HG02870 (cell line): ENCODE measurements at regions not wholly inside any gene's neighbourhood (a gene's known extent, or its start where the extent isn't known, plus 50 kb on each side); places are given as distances from the start of the nearest gene placed in this dataset.
A peak's percentile ranks its signal among the peaks of the same experiment; 100 is the strongest.
"Not testable (repeated sequence)": the region's sequence is repeated elsewhere in the genome, so short reads cannot be mapped to it uniquely, and the experiment has no call there.

Experiments
- ATAC-seq: cut with Tn5 transposase; IDR thresholded peaks from one replicate; pipeline ENCODE4 v1.9.1; 2021; ENCODE audit warnings: mild to moderate bottlenecking, moderate library complexity; ENCODE audit not compliant: unreplicated experiment

- peak; percentile 56 for ATAC-seq
Observed at GRCh38 chr12:84507956-84508850, 404.4 kb downstream of the SLC6A15 start.

DNA sequence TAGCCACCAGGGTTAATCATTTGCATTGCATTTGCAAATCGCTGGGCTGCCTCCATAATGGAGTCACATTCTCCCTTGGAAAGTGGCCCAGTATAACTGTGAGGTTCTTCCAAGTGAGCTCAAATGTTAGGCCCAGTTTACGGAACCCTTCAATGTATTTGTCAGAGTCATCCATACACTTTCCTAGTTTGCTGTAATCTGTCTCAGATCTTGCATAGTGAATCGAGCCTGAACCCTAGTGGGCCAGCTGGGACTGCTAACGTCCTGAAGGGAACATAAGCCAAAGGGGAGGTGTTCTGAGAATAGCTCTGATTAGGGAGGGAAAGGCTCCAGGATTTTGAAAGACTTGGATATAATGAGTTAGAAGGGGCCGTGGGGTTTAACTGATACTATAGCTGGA is 406.3 kb downstream of the SLC6A15 start:
- ATAC-seq: no peak

GRCh38 chr12:84502907-84503787 is 409.5 kb downstream of the SLC6A15 start:
- peak; percentile 76 for ATAC-seq

DNA sequence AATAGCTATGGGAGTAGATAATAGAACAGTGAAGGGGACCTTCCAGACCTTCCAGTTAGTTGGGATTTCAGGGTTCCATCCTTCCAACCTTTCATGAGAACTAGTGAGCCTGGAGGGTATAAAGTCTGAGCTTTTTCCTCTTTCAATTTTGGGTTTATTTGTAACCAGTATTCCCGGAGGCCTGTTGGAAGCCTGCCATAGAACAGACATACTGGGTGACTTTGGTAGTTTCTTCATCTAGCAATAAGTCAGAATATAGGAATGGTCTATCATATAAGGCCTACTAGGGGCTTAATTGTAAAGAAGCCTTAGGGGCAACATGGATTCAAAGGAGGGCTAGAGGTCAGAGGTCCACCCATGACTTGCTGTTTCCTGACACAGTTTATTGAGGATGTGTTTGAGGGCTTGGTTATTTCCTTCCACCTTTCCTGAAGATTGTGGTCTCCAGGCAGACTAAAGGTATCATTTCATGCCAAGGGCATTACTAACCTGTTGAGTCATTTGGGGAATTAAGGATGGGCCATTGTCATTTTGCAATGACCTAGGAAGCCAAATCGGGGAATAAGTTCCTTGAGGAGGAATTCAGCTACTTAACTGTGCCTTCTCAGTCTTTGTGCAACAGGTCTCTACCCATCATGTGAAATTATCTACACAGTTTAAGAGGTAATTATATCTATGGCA is 410.3 kb downstream of the SLC6A15 start:
- no peak for ATAC-seq

DNA sequence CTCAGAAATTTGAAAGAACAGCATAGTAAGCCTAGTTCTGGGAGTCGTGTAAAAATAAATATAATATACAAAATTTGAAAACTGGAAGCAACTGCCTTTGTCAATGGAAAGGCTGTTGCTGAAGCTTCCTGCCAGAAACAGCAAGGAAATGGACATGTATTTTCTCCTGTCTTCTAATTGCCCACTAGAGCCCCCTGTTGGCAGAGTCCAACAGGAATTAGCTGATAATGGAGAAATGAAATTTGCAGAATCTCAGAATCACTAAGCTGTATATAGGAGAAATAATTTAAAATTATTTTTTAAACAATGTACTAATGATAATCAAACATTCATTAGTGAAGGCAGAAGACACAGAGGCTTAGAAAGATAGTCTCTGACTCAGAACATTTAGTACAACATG is 414.8 kb downstream of the SLC6A15 start:
- no peak for ATAC-seq

- ATAC-seq: no peak
Observed at GRCh38 chr12:84495711-84496110, 416.9 kb downstream of the SLC6A15 start.

DNA sequence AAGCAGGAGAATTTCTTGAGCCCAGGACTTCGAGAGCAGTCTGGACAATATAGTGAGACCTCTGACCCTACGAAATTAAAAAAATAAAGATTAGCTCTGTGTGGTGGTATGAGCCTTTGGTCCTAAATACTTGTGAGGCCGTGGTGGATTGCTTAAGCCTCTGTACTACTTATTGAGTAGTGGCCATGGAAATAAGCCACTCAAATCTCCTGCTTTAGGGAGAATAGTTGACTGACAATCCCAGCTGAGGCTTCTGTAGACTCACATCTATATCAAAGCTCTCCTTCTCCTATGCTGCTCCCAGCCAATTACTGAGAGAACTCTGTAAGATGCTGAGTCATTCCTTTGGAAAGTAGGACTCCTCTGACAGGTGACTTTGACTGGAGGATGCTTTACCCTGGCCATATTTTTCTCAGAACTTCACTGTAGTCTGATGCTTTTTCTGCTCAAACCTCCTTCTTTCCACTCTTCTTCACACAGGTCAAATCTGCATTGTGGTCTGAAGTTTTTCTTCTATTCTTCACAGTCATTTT is 420.2 kb downstream of the SLC6A15 start:
- ATAC-seq: no peak

DNA sequence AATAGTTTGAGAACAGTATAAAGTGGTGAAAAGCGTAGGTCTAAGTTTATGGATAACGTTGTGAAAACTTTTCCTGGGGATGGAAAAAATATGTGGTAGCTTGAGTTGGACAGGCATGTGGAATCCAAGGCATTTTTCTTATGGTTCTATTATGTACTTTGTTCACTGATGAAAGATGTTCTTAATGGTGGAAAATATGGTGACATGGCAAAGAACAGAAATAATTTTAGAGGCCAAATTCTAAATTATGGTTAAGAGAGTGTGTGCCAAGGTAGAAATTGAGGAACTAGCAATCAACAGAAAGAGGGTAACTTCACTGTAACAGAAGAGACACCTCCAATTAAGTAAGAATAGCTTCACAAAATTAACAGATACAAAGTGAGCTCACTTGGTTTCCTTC is 427.8 kb downstream of the SLC6A15 start:
- ATAC-seq: no peak

DNA sequence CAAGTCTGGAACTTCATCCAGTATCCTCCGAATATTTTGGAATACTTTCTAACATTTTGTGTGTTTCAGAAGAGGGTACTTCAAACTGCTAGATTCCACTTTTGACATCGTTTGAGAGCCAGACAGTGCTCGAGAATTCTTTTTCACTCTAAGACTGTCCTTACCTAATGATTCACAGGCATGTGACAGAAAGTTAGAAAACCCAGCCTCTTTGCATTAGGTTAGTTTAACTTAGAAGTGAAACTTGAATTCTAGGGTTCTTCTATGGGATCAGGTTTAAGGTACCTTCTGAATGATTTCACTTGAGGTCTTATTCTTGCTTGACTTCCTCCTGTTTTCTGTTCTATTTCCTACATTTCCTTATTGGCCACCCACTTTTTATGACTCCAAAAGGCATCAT is 431.8 kb downstream of the SLC6A15 start:
- no peak for ATAC-seq

- ATAC-seq: no peak
Observed at GRCh38 chr12:84470361-84470760, 442.2 kb downstream of the SLC6A15 start.

DNA sequence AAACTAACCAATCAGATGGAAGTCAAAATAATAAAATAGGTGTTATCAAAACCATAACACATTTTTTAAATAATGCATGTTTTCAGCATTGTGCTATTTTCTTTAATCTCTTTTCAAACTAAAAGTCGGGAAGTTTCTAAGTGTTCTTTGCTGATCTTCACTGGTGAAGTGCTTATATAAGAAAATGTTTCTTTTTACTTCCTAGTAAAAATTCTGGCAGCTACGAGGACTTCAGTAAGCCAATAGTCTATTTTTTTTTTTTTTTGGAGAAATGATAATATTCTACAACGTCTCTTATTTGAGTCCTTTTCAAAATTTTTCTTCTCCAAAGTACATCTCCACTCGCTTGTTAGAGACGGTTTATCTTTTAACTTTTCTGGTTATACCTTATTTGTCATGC is 448.0 kb downstream of the SLC6A15 start:
- ATAC-seq: no peak

DNA sequence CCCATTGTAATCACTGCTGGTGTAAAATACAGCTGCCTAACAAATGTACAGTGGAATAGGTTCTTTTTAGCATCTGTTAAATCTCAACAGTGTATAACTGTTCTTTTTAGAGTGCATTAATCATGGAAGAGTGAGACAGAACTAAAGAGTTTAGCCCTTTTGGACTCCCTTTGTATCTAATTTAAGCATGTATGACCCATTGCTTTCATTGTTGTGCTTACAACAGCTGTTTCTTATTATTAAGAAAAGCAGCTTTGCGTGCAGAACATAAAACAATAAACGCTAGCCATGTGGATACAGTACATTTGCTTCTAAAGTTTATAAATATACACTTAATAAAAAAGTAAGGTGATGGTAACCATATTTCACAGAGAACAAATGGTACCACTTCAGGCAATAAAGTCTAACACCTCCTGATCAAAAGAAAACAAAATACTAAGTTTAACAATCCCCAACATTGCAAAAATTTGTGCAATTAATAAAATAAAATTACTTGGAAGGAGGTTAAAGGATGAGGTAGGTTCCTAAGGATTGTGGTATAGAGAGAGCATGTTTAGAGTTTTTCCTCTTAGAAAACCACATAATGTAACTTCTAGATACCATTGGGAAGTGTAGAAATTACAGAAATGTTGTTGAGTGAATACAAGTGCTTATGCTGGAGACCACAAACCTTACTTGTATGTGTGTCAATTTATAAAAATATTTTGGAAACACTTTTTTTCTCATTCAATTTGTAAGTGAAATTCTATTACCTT is 448.7 kb downstream of the SLC6A15 start:
- ATAC-seq: no peak

- ATAC-seq: no peak
Observed at GRCh38 chr12:84455598-84455997, 457.0 kb downstream of the SLC6A15 start.

- ATAC-seq: not testable (repeated sequence)
Observed at GRCh38 chr12:84446478-84446877, 466.1 kb downstream of the SLC6A15 start.

GRCh38 chr12:84436134-84436533 is 476.5 kb downstream of the SLC6A15 start:
- no peak for ATAC-seq

DNA sequence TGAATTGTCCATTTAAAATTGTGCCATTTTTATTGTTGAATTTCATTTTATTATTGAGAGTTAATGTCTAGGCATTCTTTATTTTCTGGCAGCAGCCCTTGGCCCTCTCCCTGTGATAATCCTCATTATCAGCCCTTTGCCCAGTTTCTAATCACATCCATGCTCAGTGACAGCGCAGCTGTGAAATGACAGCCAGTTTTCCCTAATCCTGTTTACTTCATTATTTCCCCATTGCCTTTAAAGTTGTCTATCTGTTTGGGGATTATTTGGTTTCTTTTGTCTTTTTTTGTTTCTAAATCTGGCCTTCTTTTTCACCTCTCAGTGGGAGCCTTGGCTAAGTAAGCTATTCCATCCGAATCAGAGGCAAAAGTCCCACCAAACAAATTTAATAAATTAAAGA is 476.9 kb downstream of the SLC6A15 start:
- no peak for ATAC-seq

DNA sequence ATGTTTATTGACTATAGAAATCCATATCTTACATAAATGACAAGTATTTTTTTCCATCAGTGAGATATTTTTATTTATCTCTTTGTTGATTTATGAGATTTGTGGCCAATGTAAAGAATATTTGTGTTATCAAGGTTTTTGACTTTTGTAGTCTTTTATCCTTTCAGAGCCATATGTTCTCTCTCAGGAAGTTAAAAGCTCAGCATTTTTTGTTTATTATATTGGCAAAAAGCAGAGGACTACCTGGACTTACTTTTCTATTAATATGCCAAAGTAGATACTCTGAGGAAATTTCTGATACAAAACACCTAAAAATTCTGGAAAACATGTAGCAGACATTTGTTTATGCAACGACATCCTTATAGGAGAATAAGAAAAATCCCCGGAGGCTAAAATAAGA is 490.3 kb downstream of the SLC6A15 start:
- no peak for ATAC-seq

DNA sequence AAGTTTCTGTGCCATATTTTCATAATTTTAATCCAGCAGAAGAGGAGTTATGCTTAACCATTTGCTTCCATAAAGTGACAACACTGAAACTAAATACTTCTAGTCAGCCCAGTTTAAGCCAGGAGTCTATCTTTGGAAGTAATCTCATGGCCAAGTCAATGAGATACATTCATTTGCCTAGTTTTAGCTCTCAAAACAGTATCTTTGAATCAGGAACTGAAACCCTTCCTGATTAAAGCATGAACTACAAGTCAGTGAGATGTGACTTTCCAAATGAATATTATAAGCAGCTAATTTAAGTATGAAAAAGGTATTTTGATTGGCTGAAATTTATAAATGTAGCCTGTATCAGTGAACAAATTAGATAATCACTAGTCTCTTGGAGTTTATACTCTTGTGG is 491.5 kb downstream of the SLC6A15 start:
- peak; percentile 75 for ATAC-seq

DNA sequence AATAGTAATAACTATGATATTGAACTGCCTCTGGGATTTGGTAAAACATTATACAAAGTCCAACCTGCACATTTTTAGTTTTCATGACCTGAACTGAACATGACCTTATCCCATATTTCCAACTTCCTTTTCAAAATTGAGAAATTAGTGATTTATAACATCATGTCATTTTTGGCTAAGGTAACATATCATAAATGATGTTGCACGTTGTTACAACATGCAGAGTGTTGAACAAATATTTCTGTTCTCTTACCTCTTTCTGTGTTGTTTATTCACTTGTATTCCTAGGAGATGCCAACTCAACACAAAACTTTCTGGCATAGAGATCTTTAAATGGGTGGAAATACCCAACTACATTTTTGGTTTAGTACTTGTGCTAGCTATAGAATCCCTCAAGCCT is 496.0 kb downstream of the SLC6A15 start:
- no peak for ATAC-seq

- ATAC-seq: no peak
Observed at GRCh38 chr12:84415946-84416345, 496.7 kb downstream of the SLC6A15 start.
